ENCODE measurements at regions not wholly inside any gene's neighbourhood (a gene's known extent, or its start where the extent isn't known, plus 50 kb on each side); places are given as distances from the start of the nearest gene placed in this dataset.

DNA sequence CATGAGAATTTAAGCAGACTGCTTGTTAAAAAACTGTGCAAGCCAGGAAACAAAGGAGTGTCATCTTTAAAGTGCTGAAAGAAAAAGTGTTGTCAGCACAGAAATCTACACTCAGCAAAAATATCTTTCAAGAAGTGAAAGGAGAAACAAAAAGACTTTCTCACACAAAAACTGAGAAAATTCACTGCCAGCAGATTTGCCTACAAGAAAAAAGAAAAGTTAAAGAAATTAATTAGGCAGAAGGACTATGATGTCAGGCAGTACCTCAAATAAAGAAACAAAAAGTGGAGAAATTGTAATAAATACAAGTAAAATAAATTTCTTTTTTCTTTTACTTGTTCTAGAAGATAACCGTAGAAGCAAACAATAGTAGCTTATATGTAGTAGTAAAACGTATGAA, 171.6 kb upstream of the CEP162 start:
- no peak for DNase-seq (ENCODE audit: low read depth, low spot score)
- H3K4me3 ChIP-seq (replicated peaks in 1 of 3; ENCODE audit: insufficient read depth in 1 of 3, low read depth in 1 of 3, low read length in 3 of 3), result no peak overlapping the region
- TF ChIP-seq POLR2AphosphoS5 (IDR thresholded peaks at IDR 0.05; ENCODE audit: insufficient read depth, low read depth, low read length) (no peak), POLR2A (IDR thresholded peaks at IDR 0.05; ENCODE audit: low read depth, low read length) (no peak), GATA2 (IDR thresholded peaks at IDR 0.05; ENCODE audit: insufficient read depth, insufficient read length, low read depth, low read length) (no peak), JUN (IDR thresholded peaks at IDR 0.05; ENCODE audit: borderline replicate concordance, insufficient read depth, insufficient read length, low read depth) (no peak), MYC (IDR thresholded peaks at IDR 0.05; ENCODE audit: low read depth, low read length) (no peak), EZH2 (IDR thresholded peaks at IDR 0.05; ENCODE audit: borderline replicate concordance, low read depth, low read length, severe bottlenecking) (no peak), FOS (IDR thresholded peaks at IDR 0.05; ENCODE audit: borderline replicate concordance, insufficient read depth, low read length) (no peak)
- TF ChIP-seq, protein P1, sequence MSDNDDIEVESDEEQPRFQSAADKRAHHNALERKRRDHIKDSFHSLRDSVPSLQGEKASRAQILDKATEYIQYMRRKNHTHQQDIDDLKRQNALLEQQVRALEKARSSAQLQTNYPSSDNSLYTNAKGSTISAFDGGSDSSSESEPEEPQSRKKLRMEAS (IDR thresholded peaks at IDR 0.05; ENCODE audit: insufficient read depth, insufficient read length), result no peak
- TF ChIP-seq, protein P2, sequence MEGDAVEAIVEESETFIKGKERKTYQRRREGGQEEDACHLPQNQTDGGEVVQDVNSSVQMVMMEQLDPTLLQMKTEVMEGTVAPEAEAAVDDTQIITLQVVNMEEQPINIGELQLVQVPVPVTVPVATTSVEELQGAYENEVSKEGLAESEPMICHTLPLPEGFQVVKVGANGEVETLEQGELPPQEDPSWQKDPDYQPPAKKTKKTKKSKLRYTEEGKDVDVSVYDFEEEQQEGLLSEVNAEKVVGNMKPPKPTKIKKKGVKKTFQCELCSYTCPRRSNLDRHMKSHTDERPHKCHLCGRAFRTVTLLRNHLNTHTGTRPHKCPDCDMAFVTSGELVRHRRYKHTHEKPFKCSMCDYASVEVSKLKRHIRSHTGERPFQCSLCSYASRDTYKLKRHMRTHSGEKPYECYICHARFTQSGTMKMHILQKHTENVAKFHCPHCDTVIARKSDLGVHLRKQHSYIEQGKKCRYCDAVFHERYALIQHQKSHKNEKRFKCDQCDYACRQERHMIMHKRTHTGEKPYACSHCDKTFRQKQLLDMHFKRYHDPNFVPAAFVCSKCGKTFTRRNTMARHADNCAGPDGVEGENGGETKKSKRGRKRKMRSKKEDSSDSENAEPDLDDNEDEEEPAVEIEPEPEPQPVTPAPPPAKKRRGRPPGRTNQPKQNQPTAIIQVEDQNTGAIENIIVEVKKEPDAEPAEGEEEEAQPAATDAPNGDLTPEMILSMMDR (IDR thresholded peaks at IDR 0.05; ENCODE audit: extremely low read depth in 1 of 2, insufficient read depth in 1 of 2, low read depth in 1 of 2, low read length in 2 of 2), result no peak
- CTCF ChIA-PET, result no interaction called here
- no peaks in the 10 kb centered on the region for H3K79me2 ChIP-seq (ENCODE audit: control insufficient read depth, insufficient read depth, low read length)
- no TSS peak for BruUV-seq (replicated peaks)
- FAIRE-seq, result no peak
- H3K36me3 ChIP-seq (ENCODE audit: control insufficient read depth in 2 of 2, extremely low read depth in 1 of 2, insufficient read depth in 2 of 2, low read length in 2 of 2), result no peaks in the 10 kb centered on the region
- intact Hi-C loops (cut with micrococcal nuclease) (no loop called here), dilution Hi-C loops (cut with MboI; ENCODE audit: extremely low pct_ligation_motif_present, low sequenced_read_pairs) (no loop called here)
- no peak overlapping the region for H2AFZ ChIP-seq (ENCODE audit: low read depth, low read length)
- POLR2A ChIA-PET, result no interaction called here
- H3K4me1 ChIP-seq (ENCODE audit: control insufficient read depth, extremely low read depth, insufficient read depth, low read length), result no peaks in the 10 kb centered on the region
- H3K27me3 ChIP-seq (ENCODE audit: control insufficient read depth in 2 of 2, insufficient read depth in 2 of 2, low read length in 2 of 2), result peaks cover 0 to 9% of the 10 kb centered on the region in 2 experiments
- no peak overlapping the region for H3K9ac ChIP-seq (replicated peaks; ENCODE audit: extremely low read depth, insufficient read depth, low read length)
- H3K4me2 ChIP-seq (ENCODE audit: insufficient read depth, low read length), result no peak overlapping the region
- H4K20me1 ChIP-seq (replicated peaks; ENCODE audit: control insufficient read depth, extremely low read depth, insufficient read depth, low read length), result no peaks in the 10 kb centered on the region
- H3K9me1 ChIP-seq (replicated peaks; ENCODE audit: control insufficient read depth, extremely low read depth, insufficient read depth, low read length), result no peaks in the 10 kb centered on the region
- no peak overlapping the region for H3K27ac ChIP-seq (ENCODE audit: insufficient read depth, low read depth, low read length)
- no peaks in the 10 kb centered on the region for H3K9me3 ChIP-seq (replicated peaks; ENCODE audit: control insufficient read depth, insufficient read depth, low read length)
